ENCODE measurements at regions not wholly inside any gene's neighbourhood (a gene's known extent, or its start where the extent isn't known, plus 50 kb on each side); places are given as distances from the start of the nearest gene placed in this dataset.

GRCh38 chrX:116378961-116379360 lies 57.4 kb upstream of the SLC6A14 start:
- no peak overlapping the region for H3K4me3 Mint-ChIP-seq (ENCODE audit: unreplicated experiment)
- intact Hi-C loops (cut with micrococcal nuclease; ENCODE audit: unreplicated experiment), result loop anchor here (10.0 kb wide), 1 partner anchor 94 kb away; no protein-coding TSS in a partner anchor
- POLR2A ChIA-PET, result no interaction called here
- no peaks in the 10 kb centered on the region for H3K4me1 Mint-ChIP-seq (ENCODE audit: low read depth, unreplicated experiment)
- CTCF ChIA-PET, result no interaction called here
- Histone ChIP-seq H3K4me1 (no peaks in the 10 kb centered on the region), H3K4me3 (ENCODE audit: low read depth, low read length) (no peak overlapping the region), H3K9me3 (no peaks in the 10 kb centered on the region), H3K36me3 (ENCODE audit: control insufficient read depth, insufficient read depth, low read length) (no peaks in the 10 kb centered on the region), H3K27me3 (replicated peaks; ENCODE audit: control insufficient read depth, insufficient read depth, low read length) (no peaks in the 10 kb centered on the region)
- TF ChIP-seq CTCF (IDR thresholded peaks at IDR 0.05; ENCODE audit: insufficient read depth in 1 of 2, low read depth in 1 of 2, low read length in 1 of 2, severe bottlenecking in 1 of 2, unreplicated experiment in 1 of 2), result no peak
- H3K9me3 Mint-ChIP-seq (ENCODE audit: unreplicated experiment), result no peaks in the 10 kb centered on the region
- H3K36me3 Mint-ChIP-seq (ENCODE audit: insufficient read depth, unreplicated experiment), result no peaks in the 10 kb centered on the region
- no peak for DNase-seq
- no peaks in the 10 kb centered on the region for H3K27me3 Mint-ChIP-seq (ENCODE audit: insufficient read depth, unreplicated experiment)
- no peak overlapping the region for H3K27ac Mint-ChIP-seq (ENCODE audit: unreplicated experiment)
- no TSS peak for BruUV-seq (replicated peaks)

GRCh38 chrX:116379854-116380253 lies 56.6 kb upstream of the SLC6A14 start:
- intact Hi-C loops (cut with micrococcal nuclease; ENCODE audit: unreplicated experiment), result loop anchor here (10.0 kb wide), 1 partner anchor 95 kb away; no protein-coding TSS in a partner anchor
- Histone ChIP-seq H3K36me3 (ENCODE audit: control insufficient read depth, insufficient read depth, low read length) (no peaks in the 10 kb centered on the region), H3K4me1 (no peaks in the 10 kb centered on the region), H3K27me3 (replicated peaks; ENCODE audit: control insufficient read depth, insufficient read depth, low read length) (no peaks in the 10 kb centered on the region), H3K9me3 (no peaks in the 10 kb centered on the region), H3K4me3 (ENCODE audit: low read depth, low read length) (no peak overlapping the region)
- POLR2A ChIA-PET, result no interaction called here
- no peaks in the 10 kb centered on the region for H3K27me3 Mint-ChIP-seq (ENCODE audit: insufficient read depth, unreplicated experiment)
- CTCF ChIA-PET, result no interaction called here
- TF ChIP-seq CTCF (IDR thresholded peaks at IDR 0.05; ENCODE audit: insufficient read depth in 1 of 2, low read depth in 1 of 2, low read length in 1 of 2, severe bottlenecking in 1 of 2, unreplicated experiment in 1 of 2), result no peak
- no peaks in the 10 kb centered on the region for H3K4me1 Mint-ChIP-seq (ENCODE audit: low read depth, unreplicated experiment)
- DNase-seq, result no peak
- no peak overlapping the region for H3K4me3 Mint-ChIP-seq (ENCODE audit: unreplicated experiment)
- H3K9me3 Mint-ChIP-seq (ENCODE audit: unreplicated experiment), result no peaks in the 10 kb centered on the region
- no peaks in the 10 kb centered on the region for H3K36me3 Mint-ChIP-seq (ENCODE audit: insufficient read depth, unreplicated experiment)
- no TSS peak for BruUV-seq (replicated peaks)
- no peak overlapping the region for H3K27ac Mint-ChIP-seq (ENCODE audit: unreplicated experiment)

GRCh38 chrX:116384406-116384954 lies 51.9 kb upstream of the SLC6A14 start:
- H3K4me1 ChIP-seq, result no peaks in the 10 kb centered on the region
- no peaks in the 10 kb centered on the region for H3K4me1 Mint-ChIP-seq (ENCODE audit: low read depth, unreplicated experiment)
- no peaks in the 10 kb centered on the region for H3K27me3 Mint-ChIP-seq (ENCODE audit: insufficient read depth, unreplicated experiment)
- ChIA-PET POLR2A (no interaction called here), CTCF (no interaction called here)
- DNase-seq, result no peak
- H3K27ac Mint-ChIP-seq (ENCODE audit: unreplicated experiment), result no peak overlapping the region
- H3K4me3 Mint-ChIP-seq (ENCODE audit: unreplicated experiment), result no peak overlapping the region
- TF ChIP-seq CTCF (IDR thresholded peaks at IDR 0.05; ENCODE audit: insufficient read depth in 1 of 2, low read depth in 1 of 2, low read length in 1 of 2, severe bottlenecking in 1 of 2, unreplicated experiment in 1 of 2), result no peak
- no peaks in the 10 kb centered on the region for H3K36me3 ChIP-seq (ENCODE audit: control insufficient read depth, insufficient read depth, low read length)
- intact Hi-C loops (cut with micrococcal nuclease; ENCODE audit: unreplicated experiment), result no loop called here
- H3K4me3 ChIP-seq (ENCODE audit: low read depth, low read length), result no peak overlapping the region
- no peaks in the 10 kb centered on the region for H3K27me3 ChIP-seq (replicated peaks; ENCODE audit: control insufficient read depth, insufficient read depth, low read length)
- BruUV-seq (replicated peaks), result no TSS peak
- no peaks in the 10 kb centered on the region for H3K9me3 ChIP-seq
- H3K9me3 Mint-ChIP-seq (ENCODE audit: unreplicated experiment), result no peaks in the 10 kb centered on the region
- H3K36me3 Mint-ChIP-seq (ENCODE audit: insufficient read depth, unreplicated experiment), result no peaks in the 10 kb centered on the region
